Bronchial epithelial cell (primary cell): ENCODE measurements at regions not wholly inside any gene's neighbourhood (a gene's known extent, or its start where the extent isn't known, plus 50 kb on each side); places are given as distances from the start of the nearest gene placed in this dataset.
"Not testable (repeated sequence)": the region's sequence is repeated elsewhere in the genome, so short reads cannot be mapped to it uniquely, and the experiment has no call there.

Source experiments
- DNase-seq: peaks from one replicate; pipeline ENCODE4 v3.0.0-alpha.2; 2010; ENCODE audit warnings: low read depth
- FAIRE-seq: peaks from 2 replicates; lab custom pipeline; 2011; peaks lifted over from hg19 to GRCh38; lab: Jason Lieb, UNC
- H3K27me3 ChIP-seq: 2 replicates; pipeline ENCODE4 v1.5.1; 2011; ENCODE audit warnings: low read length; ENCODE audit not compliant: control insufficient read depth, insufficient read depth
- H3K36me3 ChIP-seq: 2 replicates; pipeline ENCODE4 v1.5.1; 2011; ENCODE audit warnings: low read length; ENCODE audit not compliant: control insufficient read depth, insufficient read depth
- H3K4me3 ChIP-seq: 2 replicates; pipeline ENCODE4 v1.5.1; 2011; ENCODE audit warnings: mild to moderate bottlenecking, low read depth, low read length, control low read depth
- TF ChIP-seq, protein P1 (sequence below): IDR thresholded peaks from 2 replicates; pipeline ENCODE4 v1.5.1; 2011; ENCODE audit warnings: mild to moderate bottlenecking, moderate library complexity, low read length, control low read depth, inconsistent platforms; ENCODE audit not compliant: insufficient read depth, severe bottlenecking

DNA sequence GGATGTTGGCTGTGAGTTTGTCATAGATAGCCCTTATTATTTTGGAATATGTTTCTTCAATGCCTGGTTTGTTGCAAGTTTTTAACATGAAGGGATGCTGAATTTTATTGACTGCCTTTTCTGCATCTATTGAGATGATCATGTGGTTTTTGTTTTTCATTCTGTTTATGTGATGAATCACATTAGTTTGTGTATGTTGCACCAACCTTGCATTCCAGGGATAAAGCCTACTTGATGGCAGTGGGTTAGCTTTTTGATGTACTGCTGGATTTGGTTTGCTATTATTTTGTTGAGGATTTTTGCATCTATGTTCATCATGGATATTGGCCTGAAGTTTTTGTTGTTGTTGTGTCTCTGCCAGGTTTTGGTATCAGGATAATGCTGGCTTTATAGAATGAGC is 225.6 kb downstream of the PCSK1 start:
- no peak for DNase-seq
- Histone ChIP-seq H3K4me3 (no peak overlapping the region), H3K36me3 (no peaks in the 10 kb centered on the region), H3K27me3 (no peaks in the 10 kb centered on the region)
- TF ChIP-seq, protein P1, sequence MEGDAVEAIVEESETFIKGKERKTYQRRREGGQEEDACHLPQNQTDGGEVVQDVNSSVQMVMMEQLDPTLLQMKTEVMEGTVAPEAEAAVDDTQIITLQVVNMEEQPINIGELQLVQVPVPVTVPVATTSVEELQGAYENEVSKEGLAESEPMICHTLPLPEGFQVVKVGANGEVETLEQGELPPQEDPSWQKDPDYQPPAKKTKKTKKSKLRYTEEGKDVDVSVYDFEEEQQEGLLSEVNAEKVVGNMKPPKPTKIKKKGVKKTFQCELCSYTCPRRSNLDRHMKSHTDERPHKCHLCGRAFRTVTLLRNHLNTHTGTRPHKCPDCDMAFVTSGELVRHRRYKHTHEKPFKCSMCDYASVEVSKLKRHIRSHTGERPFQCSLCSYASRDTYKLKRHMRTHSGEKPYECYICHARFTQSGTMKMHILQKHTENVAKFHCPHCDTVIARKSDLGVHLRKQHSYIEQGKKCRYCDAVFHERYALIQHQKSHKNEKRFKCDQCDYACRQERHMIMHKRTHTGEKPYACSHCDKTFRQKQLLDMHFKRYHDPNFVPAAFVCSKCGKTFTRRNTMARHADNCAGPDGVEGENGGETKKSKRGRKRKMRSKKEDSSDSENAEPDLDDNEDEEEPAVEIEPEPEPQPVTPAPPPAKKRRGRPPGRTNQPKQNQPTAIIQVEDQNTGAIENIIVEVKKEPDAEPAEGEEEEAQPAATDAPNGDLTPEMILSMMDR, result no peak
- FAIRE-seq, result no peak

DNA sequence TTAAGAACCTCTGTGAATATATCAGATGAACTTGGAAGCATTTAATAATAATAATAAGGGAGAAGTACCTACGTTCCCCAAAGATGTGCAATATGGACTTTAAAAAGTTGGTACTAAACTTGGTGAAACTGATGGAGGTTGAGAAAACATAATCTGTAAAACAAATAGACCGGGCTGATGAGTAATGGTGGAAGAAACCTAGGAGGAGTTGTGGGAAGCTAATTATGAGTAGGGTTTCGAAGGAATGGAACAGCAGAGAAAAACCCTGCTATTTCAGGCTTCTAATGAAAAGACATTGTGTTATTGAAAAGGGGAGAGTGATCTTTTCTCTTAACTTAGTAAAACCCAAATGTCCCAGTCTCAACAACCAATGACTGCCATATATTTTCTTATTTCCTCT is 229.3 kb downstream of the PCSK1 start:
- DNase-seq (peak; percentile 62), FAIRE-seq (no peak)
- Histone ChIP-seq H3K27me3 (no peaks in the 10 kb centered on the region), H3K4me3 (no peak overlapping the region), H3K36me3 (no peaks in the 10 kb centered on the region)
- TF ChIP-seq, protein P1, result no peak

DNA sequence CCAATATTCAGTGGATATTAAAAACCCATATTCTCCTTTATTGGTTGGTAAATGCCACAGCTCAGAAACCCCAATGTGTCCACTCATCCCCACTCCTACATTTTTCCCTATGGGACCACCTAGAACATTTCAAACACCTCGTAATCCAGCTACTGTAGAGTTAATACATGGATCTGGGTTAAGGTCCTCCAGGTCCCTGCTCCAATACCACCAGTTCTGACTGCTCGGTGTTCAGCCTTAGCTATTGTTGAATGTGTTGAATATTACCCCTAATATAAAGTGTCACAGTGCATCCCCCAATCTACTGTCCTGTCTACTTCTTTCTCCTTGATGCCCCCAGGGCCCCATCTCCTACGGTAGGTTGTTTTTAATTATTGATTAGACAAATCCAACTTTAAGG is 231.5 kb downstream of the PCSK1 start:
- H3K4me3 ChIP-seq, result no peak overlapping the region
- TF ChIP-seq, protein P1, result no peak
- DNase-seq (no peak), FAIRE-seq (no peak)
- H3K27me3 ChIP-seq, result no peaks in the 10 kb centered on the region
- H3K36me3 ChIP-seq, result no peaks in the 10 kb centered on the region

DNA sequence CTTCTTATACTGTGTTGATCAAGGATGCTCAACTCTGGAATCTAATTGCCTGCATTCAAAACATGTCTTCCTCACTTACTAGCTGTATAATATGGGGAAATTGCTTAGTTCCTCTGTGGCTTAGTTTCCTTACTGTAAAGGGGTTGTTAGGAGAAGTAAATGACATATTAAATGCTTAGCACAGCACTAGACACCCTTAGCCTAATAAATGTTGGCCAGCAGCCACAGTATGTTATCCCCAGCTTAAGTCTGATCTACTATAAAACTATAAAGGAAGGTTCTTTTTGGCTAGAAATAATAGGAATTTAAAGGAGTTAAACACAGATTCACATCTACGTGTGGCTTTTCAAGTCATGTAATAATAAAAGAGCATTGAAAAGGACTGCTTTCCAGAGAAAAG is 232.4 kb downstream of the PCSK1 start:
- TF ChIP-seq, protein P1, result no peak
- FAIRE-seq (no peak), DNase-seq (no peak)
- Histone ChIP-seq H3K27me3 (no peaks in the 10 kb centered on the region), H3K4me3 (no peak overlapping the region), H3K36me3 (no peaks in the 10 kb centered on the region)

DNA sequence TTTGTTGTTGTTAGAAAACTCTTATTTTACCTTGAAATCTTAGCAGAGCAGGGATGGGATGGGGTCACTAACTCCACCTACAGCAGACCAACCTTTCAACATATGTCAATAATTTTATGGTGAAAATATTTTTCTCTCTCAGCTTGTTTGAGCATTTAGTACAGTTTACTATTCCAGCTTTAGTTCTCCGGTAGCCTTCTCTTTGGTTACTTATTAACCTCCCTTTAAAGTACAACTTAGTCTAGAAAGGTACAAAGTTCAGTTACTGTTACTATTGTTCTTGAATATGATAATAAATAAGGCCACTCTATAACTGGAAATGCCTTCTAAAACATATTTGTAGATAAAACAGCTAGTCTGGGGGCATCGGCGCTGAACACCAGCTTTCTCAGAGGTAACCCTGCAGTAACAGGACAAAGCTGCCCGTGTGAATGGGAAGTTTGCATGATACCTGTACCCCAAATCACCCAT is 233.3 kb downstream of the PCSK1 start:
- Histone ChIP-seq H3K27me3 (no peaks in the 10 kb centered on the region), H3K36me3 (no peaks in the 10 kb centered on the region), H3K4me3 (no peak overlapping the region)
- no peak for DNase-seq
- FAIRE-seq, result no peak
- TF ChIP-seq, protein P1, result no peak

DNA sequence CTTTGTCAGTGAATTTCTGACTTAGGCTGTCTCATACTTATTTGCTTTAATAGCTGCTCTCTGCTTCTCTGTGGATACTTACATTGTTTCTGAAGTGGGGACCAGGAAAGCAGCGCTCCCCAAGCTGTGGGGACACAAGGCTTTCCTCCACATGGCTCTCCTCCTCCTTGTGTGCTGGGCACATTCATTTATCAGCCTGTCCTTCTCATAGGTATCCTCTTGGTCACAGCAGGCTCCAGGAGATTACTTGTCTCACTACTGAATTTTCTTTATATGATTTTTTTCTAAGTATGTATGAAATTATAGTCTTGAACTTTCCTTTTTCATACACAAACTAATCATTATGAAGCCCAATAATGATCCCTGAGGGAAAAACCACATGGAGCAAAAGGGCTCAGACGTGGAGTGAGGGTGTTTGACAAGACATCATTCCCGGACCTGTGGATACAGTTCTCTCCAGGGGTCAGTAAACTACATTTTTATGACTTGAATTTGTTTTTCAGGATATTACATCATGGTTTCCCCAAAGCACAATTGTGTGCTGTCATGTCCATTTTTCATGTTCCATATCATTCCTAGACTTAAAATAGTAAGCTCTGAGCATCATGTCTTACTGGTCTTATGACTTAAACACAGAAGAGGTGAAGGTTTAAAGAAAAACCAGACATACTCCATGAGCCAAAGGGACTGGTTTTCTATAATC is 234.5 kb downstream of the PCSK1 start:
- no peaks in the 10 kb centered on the region for H3K36me3 ChIP-seq
- H3K27me3 ChIP-seq, result no peaks in the 10 kb centered on the region
- TF ChIP-seq, protein P1, result no peak
- no peak overlapping the region for H3K4me3 ChIP-seq
- FAIRE-seq (no peak), DNase-seq (no peak)

DNA sequence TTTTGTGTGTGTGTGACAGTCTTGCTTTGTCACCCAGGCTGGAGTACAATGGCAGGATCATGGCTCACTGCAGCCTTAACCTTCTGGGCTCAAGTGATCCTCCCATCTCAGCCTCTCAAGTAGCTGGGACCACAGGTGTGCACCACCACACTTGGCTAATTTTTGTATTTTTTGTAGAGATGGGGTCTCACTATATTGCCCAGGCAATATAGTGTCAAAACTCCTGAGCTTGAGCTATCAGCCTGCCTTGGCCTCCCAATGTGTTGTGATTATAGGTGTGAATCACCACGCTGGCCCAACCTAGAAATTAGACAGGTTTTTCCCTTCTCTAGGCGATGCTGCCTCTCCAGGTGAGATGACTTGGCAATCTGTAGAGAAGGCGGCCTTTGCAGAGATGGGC is 235.3 kb downstream of the PCSK1 start:
- not testable (repeated sequence) for FAIRE-seq, DNase-seq, H3K4me3 ChIP-seq, H3K27me3 ChIP-seq, H3K36me3 ChIP-seq
